WI38 (cell line): ENCODE measurements at regions not wholly inside any gene's neighbourhood (a gene's known extent, or its start where the extent isn't known, plus 50 kb on each side); places are given as distances from the start of the nearest gene placed in this dataset.
"Not testable (repeated sequence)": the region's sequence is repeated elsewhere in the genome, so short reads cannot be mapped to it uniquely, and the experiment has no call there.

ENCODE experiments used
- H3K4me3 ChIP-seq: 2 replicates; pipeline ENCODE4 v1.5.1; 2011; ENCODE audit warnings: low read depth, mild to moderate bottlenecking, control low read depth, low read length
- CTCF ChIP-seq: IDR thresholded peaks from 2 replicates; pipeline ENCODE4 v1.5.1; 2012; ENCODE audit warnings: low read depth, mild to moderate bottlenecking, control low read depth, low read length

DNA sequence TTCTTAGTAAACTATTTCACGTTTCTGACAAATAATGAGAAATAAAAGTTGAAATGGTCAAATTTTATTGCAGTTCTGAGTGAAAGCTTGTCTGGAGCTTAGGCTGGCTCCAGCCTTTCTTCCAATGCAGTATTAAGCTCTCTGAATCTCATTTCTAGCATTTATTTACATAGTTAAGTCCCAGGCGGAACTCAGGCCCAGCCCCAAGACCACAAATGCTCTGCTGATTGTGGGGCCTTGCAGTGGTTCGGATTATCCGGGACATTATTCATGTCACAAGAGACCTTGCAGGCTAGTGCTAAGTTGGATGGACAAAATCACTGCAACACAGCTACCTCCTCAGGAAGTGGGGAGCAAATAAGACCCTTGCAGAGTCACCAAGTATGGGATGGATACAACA, 2009.3 kb upstream of the CELF4 start:
- H3K4me3 ChIP-seq: no peak overlapping the region
- TF ChIP-seq CTCF: no peak

- TF ChIP-seq CTCF: no peak
- H3K4me3 ChIP-seq: no peak overlapping the region
Measured at GRCh38 chr18:39571511-39571910, 2005.9 kb upstream of the CELF4 start.

DNA sequence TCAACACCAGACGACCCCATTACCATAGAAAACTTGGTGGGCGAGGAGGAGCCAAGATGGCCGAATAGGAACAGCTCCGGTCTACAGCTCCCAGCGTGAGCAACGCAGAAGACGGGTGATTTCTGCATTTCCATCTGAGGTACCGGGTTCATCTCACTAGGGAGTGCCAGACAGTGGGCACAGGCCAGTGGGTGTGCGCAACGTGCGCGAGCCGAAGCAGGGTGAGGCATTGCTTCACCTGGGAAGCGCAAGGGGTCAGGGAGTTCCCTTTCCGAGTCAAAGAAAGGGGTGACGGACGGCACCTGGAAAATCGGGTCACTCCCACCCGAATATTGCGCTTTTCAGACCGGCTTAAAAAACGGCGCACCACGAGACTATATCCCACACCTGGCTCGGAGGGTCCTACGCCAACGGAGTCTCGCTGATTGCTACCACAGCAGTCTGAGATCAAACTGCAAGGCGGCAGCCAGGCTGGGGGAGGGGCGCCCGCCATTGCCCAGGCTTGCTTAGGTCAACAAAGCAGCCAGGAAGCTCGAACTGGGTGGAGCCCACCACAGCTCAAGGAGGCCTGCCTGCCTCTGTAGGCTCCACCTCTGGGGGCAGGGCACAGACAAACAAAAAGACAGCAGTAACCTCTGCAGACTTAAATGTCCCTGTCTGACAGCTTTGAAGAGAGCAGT, 2000.1 kb upstream of the CELF4 start:
- H3K4me3 ChIP-seq: not testable (repeated sequence)

DNA sequence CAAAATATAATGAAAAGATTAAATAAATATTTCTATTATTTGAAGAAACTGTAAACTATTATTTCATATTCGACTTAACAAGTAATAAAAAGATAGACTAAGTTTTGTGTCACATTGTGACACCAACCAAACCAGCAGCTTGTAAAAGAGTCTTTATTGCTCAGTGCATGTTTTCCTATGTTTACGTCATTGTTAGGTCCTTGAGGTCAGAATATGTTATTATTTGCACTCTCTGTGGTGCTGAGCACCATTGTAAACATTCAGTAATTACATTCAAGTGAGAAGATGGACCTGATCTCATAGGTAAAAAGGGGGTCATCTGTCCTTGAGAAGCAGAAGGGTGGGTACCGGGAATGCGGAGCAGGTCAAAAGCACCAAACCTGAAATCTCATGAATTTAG, 1999.1 kb upstream of the CELF4 start:
- TF ChIP-seq CTCF: no peak
- H3K4me3 ChIP-seq: no peak overlapping the region

- no peak for TF ChIP-seq CTCF
- H3K4me3 ChIP-seq: no peak overlapping the region
Measured at GRCh38 chr18:39561126-39561525, 1995.5 kb upstream of the CELF4 start.

DNA sequence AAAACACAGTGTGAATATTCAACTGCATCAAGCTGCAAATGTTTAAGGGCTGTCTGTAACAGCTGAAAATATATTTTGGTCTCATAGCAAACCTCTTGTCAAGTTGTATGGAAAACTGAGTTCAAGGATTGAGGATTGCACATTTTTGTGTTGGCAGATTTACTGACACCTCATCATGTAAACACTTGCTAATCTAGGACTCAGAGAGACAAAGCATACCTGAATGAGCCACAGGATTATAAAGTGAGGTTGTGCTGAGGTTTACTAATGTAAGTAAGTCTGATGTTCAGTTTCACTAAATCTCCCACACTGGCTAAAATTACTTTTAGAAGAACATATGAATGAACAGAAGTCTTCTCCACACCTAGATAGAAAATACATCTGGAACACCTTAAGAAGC, 1993.1 kb upstream of the CELF4 start:
- no peak overlapping the region for H3K4me3 ChIP-seq
- TF ChIP-seq CTCF: no peak

DNA sequence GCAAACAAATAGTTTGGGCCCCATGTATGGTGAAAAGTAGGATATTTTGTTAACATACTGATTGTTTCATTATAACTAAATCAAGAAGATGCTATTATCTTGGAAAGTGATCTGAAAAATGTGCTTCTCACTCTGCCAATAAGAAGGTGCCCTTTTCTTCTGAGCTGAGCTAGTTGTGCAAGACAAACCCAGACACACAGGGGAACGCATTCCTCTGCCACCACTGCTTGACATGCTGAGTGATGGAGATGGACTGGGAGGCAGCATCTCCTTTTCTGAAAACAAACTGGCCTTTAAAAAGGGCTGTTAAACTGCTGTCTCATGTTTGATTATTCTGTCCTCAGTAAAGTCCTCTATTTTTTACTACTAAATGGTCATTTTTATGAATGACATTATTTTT, 1989.9 kb upstream of the CELF4 start:
- H3K4me3 ChIP-seq: no peak overlapping the region
- TF ChIP-seq CTCF: no peak

GRCh38 chr18:39550701-39551100, 1985.1 kb upstream of the CELF4 start:
- no peak overlapping the region for H3K4me3 ChIP-seq
- no peak for TF ChIP-seq CTCF
